ENCODE measurements at regions not wholly inside any gene's neighbourhood (a gene's known extent, or its start where the extent isn't known, plus 50 kb on each side); places are given as distances from the start of the nearest gene placed in this dataset.

DNA sequence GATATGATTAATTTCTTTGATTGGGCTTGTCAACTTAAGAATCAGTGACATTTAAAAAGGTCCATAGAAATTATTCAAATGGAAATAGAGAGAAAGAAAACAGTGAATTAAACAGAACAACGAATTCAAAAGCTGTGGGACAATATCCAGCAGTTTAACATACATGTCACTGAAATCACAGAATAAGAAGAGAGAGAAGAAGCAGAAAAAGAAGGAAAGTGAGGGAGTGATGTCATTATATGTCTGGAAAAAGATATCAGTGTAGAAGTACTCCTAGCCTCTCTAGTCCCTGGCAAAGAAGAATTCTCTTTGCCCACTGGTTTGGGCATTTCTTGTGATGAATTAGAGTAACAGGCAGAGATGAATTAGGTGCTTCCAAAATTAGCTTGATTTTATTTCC lies 109.2 kb upstream of the ABCA1 start:
- no peak overlapping the region for H3K9ac ChIP-seq (ENCODE audit: low read length)
- TF ChIP-seq EZH2 (optimal IDR thresholded peaks at IDR 0.05; ENCODE audit: low read depth, low read length): no peak
- TF ChIP-seq, protein P1, sequence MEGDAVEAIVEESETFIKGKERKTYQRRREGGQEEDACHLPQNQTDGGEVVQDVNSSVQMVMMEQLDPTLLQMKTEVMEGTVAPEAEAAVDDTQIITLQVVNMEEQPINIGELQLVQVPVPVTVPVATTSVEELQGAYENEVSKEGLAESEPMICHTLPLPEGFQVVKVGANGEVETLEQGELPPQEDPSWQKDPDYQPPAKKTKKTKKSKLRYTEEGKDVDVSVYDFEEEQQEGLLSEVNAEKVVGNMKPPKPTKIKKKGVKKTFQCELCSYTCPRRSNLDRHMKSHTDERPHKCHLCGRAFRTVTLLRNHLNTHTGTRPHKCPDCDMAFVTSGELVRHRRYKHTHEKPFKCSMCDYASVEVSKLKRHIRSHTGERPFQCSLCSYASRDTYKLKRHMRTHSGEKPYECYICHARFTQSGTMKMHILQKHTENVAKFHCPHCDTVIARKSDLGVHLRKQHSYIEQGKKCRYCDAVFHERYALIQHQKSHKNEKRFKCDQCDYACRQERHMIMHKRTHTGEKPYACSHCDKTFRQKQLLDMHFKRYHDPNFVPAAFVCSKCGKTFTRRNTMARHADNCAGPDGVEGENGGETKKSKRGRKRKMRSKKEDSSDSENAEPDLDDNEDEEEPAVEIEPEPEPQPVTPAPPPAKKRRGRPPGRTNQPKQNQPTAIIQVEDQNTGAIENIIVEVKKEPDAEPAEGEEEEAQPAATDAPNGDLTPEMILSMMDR (IDR thresholded peaks at IDR 0.05; ENCODE audit: low read length): no peak
- no peak for TF ChIP-seq EZH2phosphoT487 (IDR thresholded peaks at IDR 0.05; ENCODE audit: low read length)

DNA sequence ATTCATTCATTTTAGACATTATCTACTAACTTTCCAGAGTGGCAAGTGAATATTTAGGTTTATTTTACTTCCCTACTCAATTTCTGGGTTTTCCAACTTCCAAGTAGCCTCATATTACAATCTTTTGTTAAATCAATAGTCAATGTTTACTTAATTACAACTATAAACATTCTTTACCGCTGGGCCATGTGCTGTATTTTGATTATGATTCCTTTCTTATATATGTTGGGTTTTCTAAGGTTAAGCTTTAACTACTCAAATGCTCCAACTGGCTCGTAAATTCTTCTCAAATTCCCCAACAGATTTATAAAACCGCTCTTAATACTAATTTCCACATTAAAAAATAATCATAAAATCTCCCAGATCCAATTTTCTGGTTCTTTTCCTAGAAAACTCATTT lies 110.1 kb upstream of the ABCA1 start:
- H4K20me1 ChIP-seq (ENCODE audit: insufficient read depth, low read length): no peaks in the 10 kb centered on the region
- no peaks in the 10 kb centered on the region for H3K9me2 ChIP-seq (replicated peaks; ENCODE audit: insufficient read depth, low read length)
- H3K4me1 ChIP-seq (ENCODE audit: low read length): peaks cover 5% of the 10 kb centered on the region; the same call in 1 of the 2 replicates
- H3K4me3 ChIP-seq (ENCODE audit: low read length): no peak overlapping the region
- H3K9me3 ChIP-seq (replicated peaks; ENCODE audit: insufficient read depth, low read length): no peaks in the 10 kb centered on the region
- no peaks in the 10 kb centered on the region for H3K36me3 ChIP-seq (replicated peaks; ENCODE audit: insufficient read depth, low read length)
- H3K4me2 ChIP-seq (ENCODE audit: low read depth, low read length): no peak overlapping the region
- H3K27ac ChIP-seq (ENCODE audit: low read length): no peak overlapping the region
- TF ChIP-seq EZH2 (optimal IDR thresholded peaks at IDR 0.05; ENCODE audit: low read depth, low read length) (no peak), EZH2phosphoT487 (IDR thresholded peaks at IDR 0.05; ENCODE audit: low read length) (no peak)
- TF ChIP-seq, protein P1 (IDR thresholded peaks at IDR 0.05; ENCODE audit: low read length): no peak
- H3K27me3 ChIP-seq (replicated peaks; ENCODE audit: insufficient read depth, low read length): no peaks in the 10 kb centered on the region
- no peaks in the 10 kb centered on the region for H3F3A ChIP-seq (ENCODE audit: insufficient read depth, low read length)
- no peak overlapping the region for H2AFZ ChIP-seq (ENCODE audit: low read length)
- DNase-seq: no peak
- H3K9ac ChIP-seq (ENCODE audit: low read length): no peak overlapping the region
- H3K79me2 ChIP-seq (ENCODE audit: low read length): no peaks in the 10 kb centered on the region

More for the DNA sequence above, 109.2 kb upstream of the ABCA1 start:
- H3K9me2 ChIP-seq (replicated peaks; ENCODE audit: insufficient read depth, low read length): no peaks in the 10 kb centered on the region
- no peaks in the 10 kb centered on the region for H3K9me3 ChIP-seq (replicated peaks; ENCODE audit: insufficient read depth, low read length)
- H3K79me2 ChIP-seq (ENCODE audit: low read length): no peaks in the 10 kb centered on the region
- no peak overlapping the region for H2AFZ ChIP-seq (ENCODE audit: low read length)
- no peak for DNase-seq
- H3K4me3 ChIP-seq (ENCODE audit: low read length): no peak overlapping the region
- no peaks in the 10 kb centered on the region for H3F3A ChIP-seq (ENCODE audit: insufficient read depth, low read length)
- H3K4me2 ChIP-seq (ENCODE audit: low read depth, low read length): no peak overlapping the region
- H3K27me3 ChIP-seq (replicated peaks; ENCODE audit: insufficient read depth, low read length): no peaks in the 10 kb centered on the region
- no peaks in the 10 kb centered on the region for H4K20me1 ChIP-seq (ENCODE audit: insufficient read depth, low read length)
- peaks cover 5% of the 10 kb centered on the region; the same call in 1 of the 2 replicates for H3K4me1 ChIP-seq (ENCODE audit: low read length)
- H3K27ac ChIP-seq (ENCODE audit: low read length): no peak overlapping the region
- no peaks in the 10 kb centered on the region for H3K36me3 ChIP-seq (replicated peaks; ENCODE audit: insufficient read depth, low read length)

DNA sequence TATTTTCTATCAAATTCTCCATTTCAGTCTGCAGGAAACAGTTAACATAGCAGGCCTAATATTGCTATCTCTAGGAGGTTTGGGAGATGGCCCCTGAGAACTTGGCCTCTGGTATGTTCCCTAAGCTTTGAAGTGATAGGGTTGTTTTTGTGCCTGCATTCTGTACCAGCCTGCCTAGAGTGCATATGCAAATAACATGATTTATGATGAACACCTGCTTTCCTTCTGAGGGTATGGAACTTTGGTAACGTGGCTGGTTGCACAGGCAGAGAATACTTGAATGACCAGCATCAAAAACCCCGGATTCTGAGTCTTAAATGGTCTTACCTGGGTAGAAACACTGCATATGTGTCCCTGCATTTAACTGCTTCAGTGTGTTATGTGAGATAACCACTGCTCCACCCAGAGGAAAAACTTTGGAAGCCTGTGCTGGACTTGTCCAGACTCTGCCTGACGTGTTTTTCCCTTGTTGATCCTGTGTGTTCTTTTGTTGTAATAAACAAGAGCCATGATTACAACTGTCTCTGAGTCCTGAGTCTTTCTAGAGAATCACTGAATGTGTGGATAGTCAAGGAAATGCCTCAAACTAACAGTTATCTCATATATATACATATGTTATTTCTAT lies 111.3 kb upstream of the ABCA1 start:
- TF ChIP-seq, protein P1 (IDR thresholded peaks at IDR 0.05; ENCODE audit: low read length): no peak
- no peak for TF ChIP-seq EZH2phosphoT487 (IDR thresholded peaks at IDR 0.05; ENCODE audit: low read length)
- TF ChIP-seq EZH2 (optimal IDR thresholded peaks at IDR 0.05; ENCODE audit: low read depth, low read length): no peak
- no peaks in the 10 kb centered on the region for H4K20me1 ChIP-seq (ENCODE audit: insufficient read depth, low read length)
- H3K9me3 ChIP-seq (replicated peaks; ENCODE audit: insufficient read depth, low read length): no peaks in the 10 kb centered on the region
- DNase-seq: peak; percentile 55
- no peaks in the 10 kb centered on the region for H3K79me2 ChIP-seq (ENCODE audit: low read length)
- peaks cover 5% of the 10 kb centered on the region; the same call in 1 of the 2 replicates for H3K4me1 ChIP-seq (ENCODE audit: low read length)
- no peak overlapping the region for H3K4me2 ChIP-seq (ENCODE audit: low read depth, low read length)
- H3K9me2 ChIP-seq (replicated peaks; ENCODE audit: insufficient read depth, low read length): no peaks in the 10 kb centered on the region
- H3K9ac ChIP-seq (ENCODE audit: low read length): no peak overlapping the region
- no peak overlapping the region for H3K27ac ChIP-seq (ENCODE audit: low read length)
- H2AFZ ChIP-seq (ENCODE audit: low read length): no peak overlapping the region
- H3K4me3 ChIP-seq (ENCODE audit: low read length): no peak overlapping the region
- no peaks in the 10 kb centered on the region for H3K36me3 ChIP-seq (replicated peaks; ENCODE audit: insufficient read depth, low read length)
- no peaks in the 10 kb centered on the region for H3K27me3 ChIP-seq (replicated peaks; ENCODE audit: insufficient read depth, low read length)
- H3F3A ChIP-seq (ENCODE audit: insufficient read depth, low read length): no peaks in the 10 kb centered on the region
